ENCODE measurements at regions not wholly inside any gene's neighbourhood (a gene's known extent, or its start where the extent isn't known, plus 50 kb on each side); places are given as distances from the start of the nearest gene placed in this dataset.

DNA sequence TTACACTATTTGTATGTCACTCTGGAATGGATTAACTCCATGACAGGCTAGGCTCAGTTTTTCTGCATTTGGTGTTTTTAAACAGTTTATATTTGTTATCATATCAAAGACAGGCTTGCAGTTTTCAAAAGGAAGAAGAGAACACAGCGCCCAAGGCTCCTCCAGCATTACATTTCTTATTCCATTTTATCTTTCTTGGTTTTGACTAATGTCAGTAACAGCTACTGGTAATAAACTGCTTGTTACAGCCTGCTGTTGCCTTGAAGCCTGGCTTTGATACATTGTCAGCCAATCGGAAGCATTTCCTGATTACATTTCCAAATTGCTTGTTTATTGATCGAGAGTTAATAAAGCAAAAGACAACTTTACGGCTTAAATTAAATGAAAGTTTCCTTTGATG lies 166.0 kb upstream of the MDFIC start:
- DNase-seq (ENCODE audit: low read depth): no peak

DNA sequence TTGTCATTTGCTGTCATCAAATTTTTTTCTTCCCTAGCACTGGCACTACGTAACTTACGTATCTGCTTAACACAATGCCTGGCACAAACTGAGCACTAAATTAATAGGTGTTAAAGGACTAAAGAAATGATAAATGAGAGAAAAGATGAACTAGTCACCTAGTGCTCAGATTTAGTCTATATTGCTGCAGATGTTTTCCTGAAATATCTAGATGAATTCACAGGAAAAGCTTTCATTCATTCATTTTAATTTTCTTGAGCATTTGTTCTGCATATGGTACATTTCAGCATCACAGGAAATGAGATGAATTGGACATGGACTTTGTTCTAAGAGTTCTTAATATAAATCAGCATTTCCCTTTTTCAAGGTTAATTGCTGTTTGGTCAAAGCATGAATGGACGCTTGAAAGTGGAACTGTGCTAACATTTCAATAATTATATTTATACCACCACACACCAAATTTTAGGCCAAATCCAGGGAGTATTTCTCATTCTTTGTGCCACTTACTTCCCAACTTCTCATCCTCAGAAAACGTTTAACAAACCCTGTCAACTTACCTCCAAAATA lies 163.2 kb upstream of the MDFIC start:
- DNase-seq (ENCODE audit: low read depth): no peak

GRCh38 chr7:114759347-114760062 lies 162.4 kb upstream of the MDFIC start:
- no peak for DNase-seq (ENCODE audit: low read depth)

- DNase-seq (ENCODE audit: low read depth): no peak
These were observed 161.4 kb upstream of the MDFIC start for GRCh38 chr7:114760477-114760876.

DNA sequence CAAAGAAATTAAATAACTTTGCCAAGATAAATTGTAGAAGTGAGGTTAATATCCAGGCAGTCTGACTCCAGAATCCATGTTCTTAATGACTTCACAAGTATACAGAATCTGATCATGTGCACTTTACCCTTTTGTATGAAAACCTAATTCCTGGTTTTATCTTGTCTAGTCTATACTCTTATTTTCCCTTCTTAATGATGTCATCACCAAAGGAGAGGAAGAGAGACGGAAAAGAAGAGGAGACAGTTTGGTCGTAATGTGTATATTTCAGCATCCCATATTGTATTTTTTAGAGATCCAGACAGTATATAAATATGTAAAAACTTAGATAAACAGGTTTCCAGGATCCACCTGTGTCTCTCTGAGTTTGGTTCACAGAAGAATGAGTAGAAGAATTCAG lies 159.9 kb upstream of the MDFIC start:
- no peak for DNase-seq (ENCODE audit: low read depth)

DNA sequence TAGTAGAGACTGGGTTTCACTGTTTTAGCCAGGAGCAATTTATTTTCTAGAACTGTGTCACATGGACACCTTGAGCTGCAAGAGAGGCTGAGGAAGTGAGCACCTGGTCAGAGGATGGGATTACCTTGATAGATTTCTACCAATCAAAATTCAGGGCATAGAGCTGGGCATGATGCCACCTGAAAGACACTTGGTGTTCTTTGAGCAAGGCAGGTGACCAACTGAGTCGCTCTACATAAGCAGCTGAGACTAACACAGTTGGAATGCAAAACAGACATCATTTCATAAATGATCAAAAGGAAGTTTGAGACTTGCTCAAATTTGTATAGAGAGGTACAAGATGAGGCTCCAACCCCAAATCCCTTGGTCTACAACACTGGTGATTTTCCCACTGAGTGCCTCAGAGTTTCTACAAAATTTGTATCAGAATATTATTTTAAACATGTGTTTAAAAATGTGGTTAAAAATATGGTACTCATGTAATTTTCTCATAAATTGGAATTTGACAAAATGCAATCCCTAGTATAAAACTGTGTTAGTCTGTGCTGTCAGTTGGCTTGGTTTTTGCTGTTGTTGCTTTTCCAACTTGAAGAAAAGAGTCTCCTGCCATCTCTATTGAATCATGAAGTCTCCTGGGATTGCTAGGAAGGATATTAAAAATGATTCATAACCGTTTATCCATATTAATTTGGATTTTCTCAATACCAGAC lies 156.4 kb upstream of the MDFIC start:
- no peak for DNase-seq (ENCODE audit: low read depth)

GRCh38 chr7:114766041-114766356 lies 155.9 kb upstream of the MDFIC start:
- no peak for DNase-seq (ENCODE audit: low read depth)

DNA sequence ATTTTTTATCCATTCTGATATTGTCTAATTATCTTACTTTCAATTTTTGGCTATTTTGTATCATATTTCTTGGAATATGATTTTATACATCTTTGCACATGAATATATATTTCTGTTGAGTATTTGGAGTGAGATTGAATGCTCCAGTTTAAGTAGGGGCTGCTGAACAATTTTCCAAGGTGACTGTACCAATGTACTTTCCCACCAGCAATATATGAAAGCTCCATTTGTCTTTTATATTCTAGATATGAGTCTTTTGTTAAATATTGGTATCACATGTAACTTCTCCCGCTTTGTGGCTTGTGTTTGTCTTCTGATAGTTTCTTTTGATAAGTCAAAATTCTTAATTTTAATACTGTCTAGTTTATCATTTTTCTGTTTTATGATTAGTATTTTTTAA lies 144.6 kb upstream of the MDFIC start:
- DNase-seq (ENCODE audit: low read depth): no peak

- no peak for DNase-seq (ENCODE audit: low read depth)
These were observed 138.4 kb upstream of the MDFIC start for GRCh38 chr7:114783508-114783907.

- no peak for DNase-seq (ENCODE audit: low read depth)
These were observed 137.7 kb upstream of the MDFIC start for GRCh38 chr7:114784177-114784576.

DNA sequence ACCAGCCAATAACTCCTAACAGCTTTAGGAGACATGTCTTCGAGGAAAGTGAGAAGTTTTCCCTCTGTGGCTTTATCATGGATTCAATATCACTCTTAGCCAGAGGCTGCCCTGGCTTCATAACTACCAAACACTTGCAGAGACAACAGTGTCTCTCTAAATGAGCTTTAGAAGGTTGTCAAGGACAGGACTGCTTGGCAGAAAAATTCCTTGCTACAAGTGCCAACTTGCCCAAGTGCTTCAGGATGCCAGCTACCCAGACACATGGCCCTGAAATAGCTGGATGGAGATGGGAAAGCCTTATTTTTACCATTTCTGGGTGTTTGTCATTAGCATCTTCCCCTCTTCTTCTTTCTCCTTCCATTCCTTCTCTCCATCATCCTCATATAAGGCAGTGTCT lies 137.1 kb upstream of the MDFIC start:
- DNase-seq (ENCODE audit: low read depth): no peak

GRCh38 chr7:114785496-114785895 lies 136.4 kb upstream of the MDFIC start:
- no peak for DNase-seq (ENCODE audit: low read depth)

GRCh38 chr7:114786455-114786854 lies 135.4 kb upstream of the MDFIC start:
- no peak for DNase-seq (ENCODE audit: low read depth)

DNA sequence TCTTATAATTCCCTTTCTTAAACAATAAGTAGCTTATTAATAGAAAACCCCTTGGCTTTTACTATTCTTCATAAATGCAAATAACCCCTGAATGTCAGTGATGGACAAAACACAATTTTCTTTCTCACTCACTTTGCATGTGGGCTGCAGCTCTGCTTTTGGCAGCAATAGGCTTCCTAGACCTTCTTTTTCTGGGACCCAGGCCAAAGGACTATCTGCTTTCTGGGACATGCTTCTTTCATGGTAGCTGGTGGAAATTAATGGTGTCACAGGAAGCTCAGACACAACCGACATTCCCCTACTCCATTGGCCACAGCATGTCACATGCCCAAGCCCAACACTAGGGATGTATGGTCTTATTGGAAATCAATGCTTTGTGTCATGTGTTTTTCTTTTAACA lies 134.3 kb upstream of the MDFIC start:
- DNase-seq (ENCODE audit: low read depth): no peak

- DNase-seq (ENCODE audit: low read depth): no peak
These were observed 133.2 kb upstream of the MDFIC start for GRCh38 chr7:114788706-114789105.

- no peak for DNase-seq (ENCODE audit: low read depth)
These were observed 132.7 kb upstream of the MDFIC start for GRCh38 chr7:114789161-114789560.

DNA sequence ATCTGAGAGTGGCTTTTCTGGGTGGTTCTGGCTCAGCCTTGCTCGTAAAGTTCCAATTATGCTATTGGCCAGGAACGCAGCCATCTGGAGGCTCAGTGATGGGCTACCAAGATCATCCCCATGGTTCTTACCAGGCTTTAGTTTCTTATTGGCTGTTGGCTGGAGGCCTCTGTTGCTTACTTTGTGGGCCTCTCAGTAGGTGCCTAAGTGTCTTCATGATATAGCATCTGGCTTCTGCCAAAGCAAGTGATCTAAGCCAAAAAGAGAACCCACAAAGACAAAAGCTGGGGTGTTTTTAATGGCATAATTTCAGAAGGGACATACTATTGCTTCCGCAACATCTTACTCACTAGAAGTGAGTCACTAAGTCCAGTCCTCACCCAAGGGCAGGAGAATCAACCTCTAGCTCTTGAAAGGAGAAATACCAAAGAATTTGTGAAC lies 132.0 kb upstream of the MDFIC start:
- no peak for DNase-seq (ENCODE audit: low read depth)

DNA sequence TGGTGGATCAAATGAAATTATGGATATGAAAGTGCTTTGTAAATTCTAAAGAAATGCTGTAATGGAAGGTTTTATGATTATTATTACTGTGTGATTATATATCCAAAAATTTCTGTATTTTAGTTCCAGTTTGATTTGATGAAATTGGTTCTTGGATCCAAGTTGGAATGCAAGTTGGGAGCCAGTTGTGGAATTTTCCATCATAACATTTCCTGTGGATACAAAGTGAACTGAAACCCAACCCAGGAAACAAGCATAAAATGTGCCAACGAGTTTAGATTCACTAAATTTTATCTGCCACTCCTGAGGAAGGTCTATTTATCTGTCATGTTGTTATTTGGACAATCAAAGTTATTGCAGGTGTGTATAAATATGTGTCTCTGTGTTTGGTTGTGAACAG lies 131.4 kb upstream of the MDFIC start:
- DNase-seq (ENCODE audit: low read depth): no peak

- DNase-seq (ENCODE audit: low read depth): no peak
These were observed 130.1 kb upstream of the MDFIC start for GRCh38 chr7:114791771-114792170.

- DNase-seq (ENCODE audit: low read depth): no peak
These were observed 128.6 kb upstream of the MDFIC start for GRCh38 chr7:114793155-114793845.

DNA sequence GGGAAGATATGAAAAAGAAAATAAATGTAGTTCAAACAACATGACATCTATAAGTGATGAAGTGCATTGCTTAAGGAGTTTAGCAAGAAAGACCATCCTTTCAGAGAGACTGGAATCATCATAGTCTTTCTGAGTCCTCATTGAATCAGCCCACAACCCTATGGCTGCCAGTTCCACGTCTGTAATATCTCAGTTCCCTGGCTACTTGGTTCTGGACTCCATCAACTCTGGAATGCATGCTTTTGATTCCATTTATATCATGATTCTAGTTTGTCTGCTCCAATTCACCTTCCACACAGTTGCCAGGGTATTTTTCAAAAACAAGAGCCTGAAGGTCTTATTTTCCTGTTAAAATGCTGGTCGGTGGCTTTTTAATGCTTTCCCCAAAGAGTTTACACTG lies 126.4 kb upstream of the MDFIC start:
- DNase-seq (ENCODE audit: low read depth): no peak

- no peak for DNase-seq (ENCODE audit: low read depth)
These were observed 122.3 kb upstream of the MDFIC start for GRCh38 chr7:114799628-114800028.

GRCh38 chr7:114802632-114803031 lies 119.3 kb upstream of the MDFIC start:
- no peak for DNase-seq (ENCODE audit: low read depth)
